CD4-positive, alpha-beta T cell treated with Interleukin-4 for 1 hour (primary cell): ENCODE measurements at regions not wholly inside any gene's neighbourhood (a gene's known extent, or its start where the extent isn't known, plus 50 kb on each side); places are given as distances from the start of the nearest gene placed in this dataset.

Experiments used
- DNase-seq, 2 donors: peaks; one replicate each; pipeline ENCODE4 v3.0.0-alpha.2; 2020 to 2022

GRCh38 chr17:33789658-33790057 lies 465.4 kb upstream of the CCL2 start:
- no peak for DNase-seq

- no peak for DNase-seq
Observed at GRCh38 chr17:33797181-33797580, 457.9 kb upstream of the CCL2 start.

- DNase-seq: no peak
Observed at GRCh38 chr17:33798308-33798707, 456.8 kb upstream of the CCL2 start.

- no peak for DNase-seq
Observed at GRCh38 chr17:33802349-33803198, 452.5 kb upstream of the CCL2 start.

GRCh38 chr17:33803199-33803685 lies 451.8 kb upstream of the CCL2 start:
- no peak for DNase-seq

GRCh38 chr17:33803686-33804085 lies 451.4 kb upstream of the CCL2 start:
- DNase-seq: no peak

GRCh38 chr17:33804401-33804800 lies 450.7 kb upstream of the CCL2 start:
- DNase-seq: no peak

- DNase-seq: no peak
Observed at GRCh38 chr17:33806631-33807030, 448.5 kb upstream of the CCL2 start.

GRCh38 chr17:33809748-33810147 lies 445.3 kb upstream of the CCL2 start:
- DNase-seq: no peak

- no peak for DNase-seq
Observed at GRCh38 chr17:33811004-33811760, 443.9 kb upstream of the CCL2 start.

GRCh38 chr17:33811984-33812577 lies 443.0 kb upstream of the CCL2 start:
- DNase-seq: no peak

- DNase-seq: no peak
Observed at GRCh38 chr17:33814852-33815251, 440.2 kb upstream of the CCL2 start.

- no peak for DNase-seq
Observed at GRCh38 chr17:33816036-33816435, 439.0 kb upstream of the CCL2 start.

GRCh38 chr17:33816842-33817617 lies 438.1 kb upstream of the CCL2 start:
- DNase-seq: no peak

GRCh38 chr17:33819539-33819938 lies 435.5 kb upstream of the CCL2 start:
- no peak for DNase-seq

- no peak for DNase-seq
Observed at GRCh38 chr17:33832262-33832661, 422.8 kb upstream of the CCL2 start.

- DNase-seq: no peak
Observed at GRCh38 chr17:33837281-33837680, 417.8 kb upstream of the CCL2 start.

GRCh38 chr17:33838281-33838680 lies 416.8 kb upstream of the CCL2 start:
- DNase-seq: no peak

- no peak for DNase-seq
Observed at GRCh38 chr17:33847900-33848299, 407.2 kb upstream of the CCL2 start.

GRCh38 chr17:33848433-33848832 lies 406.7 kb upstream of the CCL2 start:
- DNase-seq: no peak

- no peak for DNase-seq
Observed at GRCh38 chr17:33854596-33854995, 400.5 kb upstream of the CCL2 start.

- no peak for DNase-seq
Observed at GRCh38 chr17:33858121-33858520, 397.0 kb upstream of the CCL2 start.

GRCh38 chr17:33858682-33859081 lies 396.4 kb upstream of the CCL2 start:
- no peak for DNase-seq
